SK-N-SH (cell line): ENCODE measurements at regions not wholly inside any gene's neighbourhood (a gene's known extent, or its start where the extent isn't known, plus 50 kb on each side); places are given as distances from the start of the nearest gene placed in this dataset.

ENCODE experiments used
- CTCF ChIA-PET: fragments of 300-600, 350-600 bp; formaldehyde crosslinking; extraction: SDS; loops from one replicate; lab custom pipeline; 2021; lab: Yijun Ruan, JAX
- POLR2A ChIA-PET: fragments of 350-600 bp; sonication (Branson Sonifier 250); formaldehyde crosslinking; extraction: SDS; loops from one replicate; lab custom pipeline; 2020; ENCODE audit warnings: antibody characterized with exemption, inconsistent platforms; lab: Yijun Ruan, JAX
- DNase-seq: peaks from one replicate; pipeline ENCODE4 v3.0.0; 2012
- H2AFZ ChIP-seq: fragments of 200-600 bp; sonication (generic); 2 replicates; pipeline ENCODE4 v1.8.1; 2016; ENCODE audit warnings: antibody characterized with exemption, mild to moderate bottlenecking, low read depth
- H3F3A ChIP-seq: fragments of 200-600 bp; sonication (generic); replicated peaks from 2 replicates; pipeline ENCODE3; 2016; ENCODE audit warnings: antibody characterized with exemption, mild to moderate bottlenecking; ENCODE audit not compliant: insufficient read depth
- H3K27ac ChIP-seq, 2 experiments: fragments of 200-500 bp in 1 of 2; fragments of 200-600 bp in 1 of 2; sonication (Bioruptor generic) in 1 of 2; sonication (generic), shearing (Covaris generic) in 1 of 2; 2 replicates each; pipeline versions ENCODE4 v1.5.1 to v1.6.1; 2014 to 2016; ENCODE audit warnings: low read depth in 2 of 2, inconsistent platforms in 1 of 2, low read length in 1 of 2, mild to moderate bottlenecking in 1 of 2, mixed read lengths in 1 of 2
- H3K27me3 ChIP-seq: fragments of 200-600 bp; sonication (generic), shearing (Covaris generic); 2 replicates; pipeline ENCODE4 v1.6.1; 2016; ENCODE audit warnings: mixed run types; ENCODE audit not compliant: insufficient read depth
- H3K36me3 ChIP-seq, 2 experiments: fragments of 200-500 bp in 1 of 2; fragments of 200-600 bp in 1 of 2; sonication (Bioruptor generic) in 1 of 2; sonication (generic) in 1 of 2; replicated peaks in 1 of 2; 2 replicates each; pipeline versions ENCODE3 to v1.5.1; 2014 to 2016; ENCODE audit warnings: low read length in 1 of 2, mild to moderate bottlenecking in 1 of 2; ENCODE audit not compliant: insufficient read depth in 2 of 2, control insufficient read depth in 1 of 2
- H3K4me1 ChIP-seq, 2 experiments: fragments of 200-500 bp in 1 of 2; fragments of 200-600 bp in 1 of 2; sonication (Bioruptor generic) in 1 of 2; sonication (generic), shearing (Covaris generic) in 1 of 2; 2 replicates each; pipeline versions ENCODE4 v1.5.1 to v1.6.1; 2014 to 2016; ENCODE audit warnings: low read depth in 1 of 2, low read length in 1 of 2, mixed run types in 1 of 2; ENCODE audit not compliant: insufficient read depth in 2 of 2, control insufficient read depth in 1 of 2
- H3K4me2 ChIP-seq: fragments of 200-600 bp; sonication (generic), shearing (Covaris generic); 2 replicates; pipeline ENCODE4 v1.6.1; 2017; ENCODE audit warnings: mixed run types
- H3K4me3 ChIP-seq, 2 experiments: fragments of 200-500 bp in 1 of 2; fragments of 200-600 bp in 1 of 2; sonication (Bioruptor generic) in 1 of 2; sonication (generic), shearing (Covaris generic) in 1 of 2; 2 replicates each; pipeline versions ENCODE4 v1.5.1 to v1.8.1; 2014 to 2016; ENCODE audit warnings: low read depth in 2 of 2, inconsistent platforms in 1 of 2, low read length in 1 of 2, mild to moderate bottlenecking in 1 of 2, mixed read lengths in 1 of 2, moderate library complexity in 1 of 2
- H3K79me2 ChIP-seq: fragments of 200-600 bp; sonication (generic); 2 replicates; pipeline ENCODE4 v1.8.1; 2017; ENCODE audit warnings: mild to moderate bottlenecking; ENCODE audit not compliant: insufficient read depth
- H3K9ac ChIP-seq: fragments of 200-600 bp; sonication (generic); 2 replicates; pipeline ENCODE4 v1.6.1; 2017; ENCODE audit warnings: mixed run types
- H3K9me2 ChIP-seq: fragments of 200-600 bp; sonication (generic); 2 replicates; pipeline ENCODE4 v1.6.1; 2017; ENCODE audit warnings: mixed run types
- H3K9me3 ChIP-seq: fragments of 200-600 bp; sonication (generic); 2 replicates; pipeline ENCODE4 v1.6.1; 2017; ENCODE audit warnings: mixed run types, mild to moderate bottlenecking, moderate library complexity
- H4K20me1 ChIP-seq: fragments of 200-600 bp; sonication (generic); 2 replicates; pipeline ENCODE4 v1.6.1; 2017; ENCODE audit warnings: mild to moderate bottlenecking, mixed run types; ENCODE audit not compliant: insufficient read depth
- CHD2 ChIP-seq: fragments of 150-350 bp; IDR thresholded peaks from 2 replicates; pipeline ENCODE4 v1.6.1; 2018; ENCODE audit warnings: low read length; ENCODE audit not compliant: partially characterized antibody
- CTCF ChIP-seq: fragments of 200-600 bp; sonication (generic); IDR thresholded peaks from 2 replicates; pipeline ENCODE4 v1.6.1; 2017; ENCODE audit warnings: antibody characterized with exemption, mild to moderate bottlenecking, moderate library complexity
- ELF1 ChIP-seq: IDR thresholded peaks from 2 replicates; pipeline ENCODE4 v1.4.0; 2012
- EP300 ChIP-seq, 2 experiments: IDR thresholded peaks; 2 replicates each; pipeline versions ENCODE4 v1.4.0 to v1.6.1; 2012; ENCODE audit warnings: borderline replicate concordance in 1 of 2, low read depth in 1 of 2, low read length in 1 of 2
- GABPA ChIP-seq: IDR thresholded peaks from 2 replicates; pipeline ENCODE4 v1.4.0; 2012; ENCODE audit warnings: low read depth, mild to moderate bottlenecking
- GATA2 ChIP-seq: sonication (generic); formaldehyde crosslinking; IDR thresholded peaks from 2 replicates; pipeline ENCODE4 v1.5.0; 2020; ENCODE audit warnings: mild to moderate bottlenecking, missing genetic modification reagents
- IRF3 ChIP-seq: fragments of 150-350 bp; IDR thresholded peaks from 2 replicates; pipeline ENCODE4 v1.6.1; 2016; ENCODE audit warnings: mild to moderate bottlenecking, low read depth, low read length
- NRF1 ChIP-seq: IDR thresholded peaks from 2 replicates; pipeline ENCODE4 v1.6.1; 2012; ENCODE audit warnings: low read depth, mild to moderate bottlenecking, low read length
- RFX5 ChIP-seq: IDR thresholded peaks from 2 replicates; pipeline ENCODE4 v1.6.1; 2012; ENCODE audit warnings: mild to moderate bottlenecking, improper control_type of control experiment, low read length
- TCF12 ChIP-seq: IDR thresholded peaks from 2 replicates; pipeline ENCODE4 v1.4.0; 2012
- TEAD4 ChIP-seq: IDR thresholded peaks from 2 replicates; pipeline ENCODE4 v1.4.0; 2012; ENCODE audit warnings: mild to moderate bottlenecking, borderline replicate concordance; ENCODE audit not compliant: insufficient read depth
- YY1 ChIP-seq: IDR thresholded peaks from 2 replicates; pipeline ENCODE4 v1.4.0; 2012; ENCODE audit warnings: low read depth, mild to moderate bottlenecking
- WGBS: methylation state at CpG from one replicate; pipeline ENCODE4 v1.1.6; 2017; ENCODE audit warnings: low lambda C conversion rate; 5-methylcytosine and 5-hydroxymethylcytosine counted together
- TF ChIP-seq, protein P1 (sequence below): fragments of 150-350 bp; IDR thresholded peaks from 2 replicates; pipeline ENCODE4 v1.6.1; 2017; ENCODE audit warnings: antibody characterized with exemption, low read length, low read depth, borderline replicate concordance
- TF ChIP-seq, protein P2 (sequence below): IDR thresholded peaks from 2 replicates; pipeline ENCODE4 v1.4.0; 2012; ENCODE audit warnings: low read depth, borderline replicate concordance

DNA sequence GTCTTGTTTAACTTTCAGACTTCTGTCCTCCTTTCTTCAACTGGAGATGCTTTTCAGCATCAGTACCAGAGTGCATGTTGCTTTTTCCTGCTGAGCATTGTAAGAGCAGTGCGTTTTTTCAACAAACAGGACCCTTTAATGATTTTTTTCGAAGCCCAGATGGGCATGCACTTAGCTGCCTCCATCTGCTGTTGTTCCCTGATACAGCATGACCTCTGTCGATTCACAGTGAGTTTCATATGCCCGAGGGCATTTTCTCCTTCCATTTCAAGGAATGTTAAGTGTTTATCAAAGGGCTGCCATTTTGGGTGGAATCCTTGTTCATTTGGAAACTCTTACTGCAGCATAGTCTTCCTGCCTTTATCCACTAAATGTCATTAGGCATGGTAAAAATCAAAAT, 428.6 kb downstream of the DTHD1 start:
- H3K79me2 ChIP-seq, result no peaks in the 10 kb centered on the region
- no peak overlapping the region for H3K9ac ChIP-seq
- no peaks in the 10 kb centered on the region for H4K20me1 ChIP-seq
- no peaks in the 10 kb centered on the region for H3K4me1 ChIP-seq
- no peak overlapping the region for H3K4me2 ChIP-seq
- CTCF ChIA-PET, result no interaction called here
- TF ChIP-seq GATA2 (CRISPR knock-in tag), result no peak
- TF ChIP-seq, protein P1, sequence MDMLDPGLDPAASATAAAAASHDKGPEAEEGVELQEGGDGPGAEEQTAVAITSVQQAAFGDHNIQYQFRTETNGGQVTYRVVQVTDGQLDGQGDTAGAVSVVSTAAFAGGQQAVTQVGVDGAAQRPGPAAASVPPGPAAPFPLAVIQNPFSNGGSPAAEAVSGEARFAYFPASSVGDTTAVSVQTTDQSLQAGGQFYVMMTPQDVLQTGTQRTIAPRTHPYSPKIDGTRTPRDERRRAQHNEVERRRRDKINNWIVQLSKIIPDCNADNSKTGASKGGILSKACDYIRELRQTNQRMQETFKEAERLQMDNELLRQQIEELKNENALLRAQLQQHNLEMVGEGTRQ, result no peak
- no peak for TF ChIP-seq CHD2
- no peak for TF ChIP-seq NRF1
- TF ChIP-seq, protein P2, sequence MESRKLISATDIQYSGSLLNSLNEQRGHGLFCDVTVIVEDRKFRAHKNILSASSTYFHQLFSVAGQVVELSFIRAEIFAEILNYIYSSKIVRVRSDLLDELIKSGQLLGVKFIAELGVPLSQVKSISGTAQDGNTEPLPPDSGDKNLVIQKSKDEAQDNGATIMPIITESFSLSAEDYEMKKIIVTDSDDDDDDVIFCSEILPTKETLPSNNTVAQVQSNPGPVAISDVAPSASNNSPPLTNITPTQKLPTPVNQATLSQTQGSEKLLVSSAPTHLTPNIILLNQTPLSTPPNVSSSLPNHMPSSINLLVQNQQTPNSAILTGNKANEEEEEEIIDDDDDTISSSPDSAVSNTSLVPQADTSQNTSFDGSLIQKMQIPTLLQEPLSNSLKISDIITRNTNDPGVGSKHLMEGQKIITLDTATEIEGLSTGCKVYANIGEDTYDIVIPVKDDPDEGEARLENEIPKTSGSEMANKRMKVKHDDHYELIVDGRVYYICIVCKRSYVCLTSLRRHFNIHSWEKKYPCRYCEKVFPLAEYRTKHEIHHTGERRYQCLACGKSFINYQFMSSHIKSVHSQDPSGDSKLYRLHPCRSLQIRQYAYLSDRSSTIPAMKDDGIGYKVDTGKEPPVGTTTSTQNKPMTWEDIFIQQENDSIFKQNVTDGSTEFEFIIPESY, result no peak
- no peak for TF ChIP-seq GABPA
- no peak for TF ChIP-seq TEAD4
- no peak for TF ChIP-seq RFX5
- TF ChIP-seq IRF3, result no peak
- no peak for TF ChIP-seq ELF1
- TF ChIP-seq CTCF, result no peak
- no peak for TF ChIP-seq EP300 (IDR thresholded peaks at IDR 0.05; ENCODE audit: borderline replicate concordance in 1 of 2, low read depth in 1 of 2, low read length in 1 of 2)
- no peak for TF ChIP-seq TCF12
- no peak for TF ChIP-seq YY1
- H3K9me3 ChIP-seq, result no peaks in the 10 kb centered on the region
- no peaks in the 10 kb centered on the region for H3K27me3 ChIP-seq
- no peak overlapping the region for H2AFZ ChIP-seq
- H3F3A ChIP-seq, result no peaks in the 10 kb centered on the region
- no peak overlapping the region for H3K27ac ChIP-seq
- H3K36me3 ChIP-seq, result no peaks in the 10 kb centered on the region
- WGBS, result 3% methylated on average over 4 of the region's 4 CpGs
- no peak overlapping the region for H3K4me3 ChIP-seq
- DNase-seq, result no peak
- POLR2A ChIA-PET, result no interaction called here
- no peaks in the 10 kb centered on the region for H3K9me2 ChIP-seq
